HuH-7.5 (cell line): ENCODE measurements at regions not wholly inside any gene's neighbourhood (a gene's known extent, or its start where the extent isn't known, plus 50 kb on each side); places are given as distances from the start of the nearest gene placed in this dataset.

Experiments
- DNase-seq: peaks from one replicate; pipeline ENCODE4 v3.0.0; 2011; ENCODE audit warnings: low spot score

DNA sequence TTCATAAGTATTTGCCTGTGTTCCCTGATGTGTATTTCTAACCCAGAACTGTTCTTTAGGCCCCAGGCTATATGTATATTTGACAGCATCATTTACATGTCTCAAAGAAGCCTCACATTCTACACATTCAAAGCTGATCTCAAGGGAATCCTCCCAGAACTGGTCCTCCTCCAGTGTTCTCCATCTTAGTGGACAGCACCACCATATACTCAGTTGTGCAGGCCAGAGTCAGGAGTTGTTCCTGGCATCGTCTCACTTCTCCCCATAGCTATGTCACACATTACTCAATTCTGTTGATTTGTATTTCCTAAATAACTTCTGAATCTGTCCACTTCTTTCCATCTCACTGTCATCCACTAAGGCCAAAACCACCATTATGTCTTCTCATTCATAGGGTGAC, 82.8 kb upstream of the TRPC3 start:
- no peak for DNase-seq

DNA sequence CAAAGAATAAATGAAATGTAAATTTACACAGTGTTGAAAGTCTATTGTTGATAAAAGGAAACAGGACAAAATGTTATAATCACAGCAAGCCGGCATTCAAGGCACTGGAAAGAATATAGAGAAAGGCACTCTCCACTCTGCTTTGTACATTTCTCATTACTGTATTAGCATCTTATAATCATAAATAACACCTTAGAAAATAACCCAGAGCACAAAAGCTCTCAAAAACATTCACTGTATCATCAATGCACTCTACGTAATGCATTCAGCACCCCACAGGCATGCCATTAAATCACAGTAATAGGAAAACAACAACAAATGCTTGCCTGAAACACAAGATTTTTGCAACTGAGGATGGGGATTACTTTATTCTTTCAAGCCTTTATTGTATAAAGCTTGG, 75.3 kb upstream of the TRPC3 start:
- DNase-seq = no peak

DNA sequence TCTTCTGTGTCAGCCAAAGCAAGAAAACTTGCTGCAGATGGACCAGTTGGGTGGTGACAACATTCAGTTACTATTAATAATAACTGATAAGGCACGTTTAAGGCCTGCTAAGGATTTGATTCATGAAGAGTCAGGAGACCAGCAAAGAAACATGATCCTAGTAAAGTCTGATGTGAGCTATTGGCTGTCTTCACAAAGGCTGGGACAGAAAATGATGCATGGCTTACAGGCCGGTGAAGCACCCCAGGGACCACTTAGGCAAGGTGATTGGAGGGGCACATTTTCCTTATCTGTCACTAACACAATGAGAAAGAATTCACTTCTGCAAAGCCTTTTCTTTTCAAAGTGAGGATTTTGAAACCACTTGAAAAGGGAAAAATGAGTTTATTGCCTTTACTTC, 65.4 kb upstream of the TRPC3 start:
- no peak for DNase-seq

DNA sequence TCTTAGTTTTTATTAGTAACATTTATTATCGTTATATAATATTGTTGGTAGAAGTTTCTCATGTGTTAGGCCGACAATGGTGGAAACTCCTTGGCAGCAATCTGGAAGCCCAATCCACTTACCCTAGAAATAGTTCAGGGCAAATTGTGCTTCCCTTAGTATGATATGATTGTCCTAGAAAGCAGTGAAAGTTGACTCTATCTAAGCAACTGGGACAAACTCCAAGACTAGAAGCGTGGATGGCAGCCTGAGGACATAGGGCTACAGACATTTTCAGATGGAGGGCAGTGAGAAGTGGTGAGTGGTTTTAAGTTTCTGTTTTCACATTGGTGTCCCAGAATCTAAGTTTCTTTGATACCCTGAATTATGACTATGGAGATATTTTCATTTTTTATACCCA, 63.3 kb upstream of the TRPC3 start:
- DNase-seq = no peak

DNA sequence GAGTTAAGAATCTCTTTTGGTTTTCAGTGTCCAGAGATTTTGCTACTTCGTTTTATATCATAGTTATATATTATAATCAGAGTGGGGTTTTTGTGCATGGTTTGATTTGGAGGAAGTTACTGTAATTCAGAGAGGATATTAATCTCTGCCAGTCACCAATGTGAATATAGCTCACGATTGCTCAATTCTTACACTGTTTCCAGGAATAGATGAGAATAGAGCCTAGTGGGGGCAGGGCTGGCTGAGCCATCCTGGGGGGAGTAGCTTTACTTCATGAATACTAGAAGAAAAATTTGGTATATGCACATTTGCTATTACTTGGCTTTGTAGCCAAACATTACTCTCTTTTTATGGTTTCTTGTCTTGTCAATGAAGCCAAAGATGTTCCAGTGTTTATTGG, 60.9 kb upstream of the TRPC3 start:
- no peak for DNase-seq

DNA sequence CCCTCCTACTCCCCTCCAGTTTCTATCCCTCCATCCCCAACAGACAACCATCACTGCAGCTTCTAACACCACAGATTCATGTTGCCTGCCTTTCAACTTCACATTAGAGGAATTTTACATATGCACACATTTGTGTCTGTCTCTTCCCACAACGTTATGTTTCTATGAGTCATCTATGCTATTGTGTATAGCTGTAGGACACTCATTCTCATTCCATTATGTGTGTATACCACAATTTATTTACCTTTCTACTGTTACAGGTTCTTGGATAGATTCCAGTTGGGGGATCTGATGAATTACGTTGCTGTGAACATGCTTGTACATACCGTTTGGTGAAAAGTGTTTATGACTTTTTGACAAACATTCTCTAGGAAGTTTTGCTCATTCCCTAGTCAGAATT, 58.8 kb upstream of the TRPC3 start:
- DNase-seq = no peak

DNA sequence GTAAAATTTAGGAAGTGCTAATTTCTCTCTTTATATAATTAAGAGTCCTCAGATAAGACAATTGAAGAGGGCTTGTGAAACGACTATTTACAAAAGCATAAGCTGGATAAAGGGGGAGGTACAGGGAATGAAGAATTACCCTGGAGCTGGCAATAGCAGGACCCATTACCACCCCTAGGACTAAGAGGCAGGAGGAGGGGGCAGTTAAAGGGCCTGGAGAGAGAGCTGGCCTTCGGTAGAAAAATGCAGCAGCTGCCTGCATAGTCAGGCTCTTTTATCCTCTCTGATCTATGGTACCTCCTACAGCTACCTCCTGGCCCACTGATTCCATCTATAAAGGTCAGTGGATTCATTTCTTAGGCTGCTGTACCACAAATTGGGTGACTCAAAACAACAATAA, 57.7 kb upstream of the TRPC3 start:
- DNase-seq = no peak

DNA sequence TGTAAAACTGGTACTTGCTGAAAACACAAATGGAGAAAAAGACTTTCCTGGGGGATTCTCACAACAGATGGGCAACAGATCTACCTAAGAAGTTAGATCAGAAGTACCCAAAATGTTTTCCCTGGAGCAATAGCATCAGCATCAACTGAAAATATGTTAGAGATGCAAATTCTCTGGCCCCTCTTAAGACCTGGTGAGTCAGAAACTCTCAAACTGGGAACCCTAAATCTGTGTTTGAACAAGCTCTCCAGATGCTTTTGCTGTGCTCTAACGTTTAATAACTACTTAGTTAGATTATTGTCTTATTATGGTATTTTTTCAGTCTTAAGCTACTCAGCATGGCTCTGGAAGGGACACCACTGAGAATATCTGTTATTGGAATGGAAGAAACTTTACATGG, 55.2 kb upstream of the TRPC3 start:
- no peak for DNase-seq

DNA sequence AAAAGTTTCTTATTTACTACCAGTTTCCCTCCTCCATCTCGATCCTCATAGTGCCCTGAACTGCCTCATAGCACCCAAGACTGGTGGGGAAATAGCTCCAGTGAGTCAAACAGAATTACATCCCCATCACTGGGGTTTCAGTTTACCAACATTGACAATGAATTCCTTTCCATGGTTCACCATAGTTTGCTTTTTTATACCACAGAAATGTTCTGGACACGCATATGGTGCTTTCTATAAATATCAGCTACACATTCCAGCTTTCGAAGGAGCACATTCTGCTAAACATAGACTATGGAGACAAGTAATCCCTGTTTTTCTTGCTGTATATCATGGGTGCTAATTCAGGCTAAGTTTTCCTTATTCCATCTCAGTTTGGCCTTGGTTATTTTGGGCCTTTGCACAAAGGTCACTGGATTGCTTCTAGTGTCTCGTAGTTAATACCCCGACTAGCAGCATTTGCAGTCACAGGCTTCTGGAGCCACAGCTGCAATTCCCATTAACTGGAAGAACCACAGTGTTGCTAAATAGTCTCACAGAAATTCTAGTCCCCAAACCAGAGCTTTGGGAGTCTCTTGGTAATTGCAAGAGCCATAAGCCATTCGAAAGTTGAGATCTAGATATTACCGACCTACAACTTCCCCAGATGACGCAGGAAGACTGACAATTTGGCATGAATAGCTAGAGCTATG, 53.4 kb upstream of the TRPC3 start:
- no peak for DNase-seq

DNA sequence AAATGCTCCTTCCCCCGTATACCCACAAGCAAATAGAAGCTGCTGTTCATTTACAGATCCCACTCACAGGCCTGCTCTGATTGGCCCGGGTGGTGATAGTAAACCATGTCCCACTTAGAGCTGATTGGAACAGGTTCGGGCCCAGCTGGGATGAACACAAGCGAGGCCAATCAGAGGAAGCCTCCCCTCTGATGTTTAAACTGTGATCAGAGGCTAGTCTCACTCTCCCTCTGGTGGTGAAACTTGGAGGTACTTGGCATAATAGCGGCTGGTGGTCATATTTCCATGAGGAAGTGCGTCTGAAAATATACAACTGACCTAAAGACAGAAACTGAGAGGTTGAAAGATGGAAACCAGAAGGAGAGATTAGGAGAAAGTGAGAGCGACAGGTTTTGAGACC, 51.5 kb upstream of the TRPC3 start:
- DNase-seq = peak; percentile 4
